ENCODE measurements at regions not wholly inside any gene's neighbourhood (a gene's known extent, or its start where the extent isn't known, plus 50 kb on each side); places are given as distances from the start of the nearest gene placed in this dataset.

GRCh38 chr10:131735577-131735976, 165.2 kb upstream of the PPP2R2D start:
- no peak for DNase-seq
- no peaks in the 10 kb centered on the region for H3K4me1 ChIP-seq (ENCODE audit: control insufficient read depth in 5 of 5, insufficient read depth in 5 of 5, low read length in 5 of 5)
- H3K9me3 ChIP-seq (ENCODE audit: control insufficient read depth in 4 of 4, insufficient read depth in 3 of 4, low read length in 3 of 4), result peaks cover 0 to 15% (median 6%) of the 10 kb centered on the region in 4 donors
- H3K36me3 ChIP-seq (ENCODE audit: control insufficient read depth in 4 of 4, insufficient read depth in 4 of 4, low read length in 4 of 4), result no peaks in the 10 kb centered on the region
- no peak overlapping the region for H3K4me3 ChIP-seq
- TF ChIP-seq CTCF (IDR thresholded peaks at IDR 0.05; ENCODE audit: control extremely low read depth, extremely low read depth), result no peak
- no peak for ATAC-seq (ENCODE audit: insufficient read depth, low FRiP score)
- H3K27ac ChIP-seq (ENCODE audit: low read depth in 1 of 2, low read length in 1 of 2), result no peak overlapping the region
- 85 to 88% methylated on average over 10 of the region's 10 CpGs for WGBS, 2 donors
- no peak overlapping the region for H3K9ac ChIP-seq (ENCODE audit: insufficient read depth in 1 of 2, low read length in 2 of 2)
- no peaks in the 10 kb centered on the region for H3K27me3 ChIP-seq (ENCODE audit: control insufficient read depth in 3 of 3, insufficient read depth in 3 of 3, low read length in 2 of 3)

- Histone ChIP-seq H3K27me3 (ENCODE audit: control insufficient read depth in 3 of 3, insufficient read depth in 3 of 3, low read length in 2 of 3) (no peaks in the 10 kb centered on the region), H3K27ac (ENCODE audit: low read depth in 1 of 2, low read length in 1 of 2) (no peak overlapping the region), H3K4me1 (ENCODE audit: control insufficient read depth in 5 of 5, insufficient read depth in 5 of 5, low read length in 5 of 5) (no peaks in the 10 kb centered on the region), H3K4me3 (no peak overlapping the region), H3K9me3 (ENCODE audit: control insufficient read depth in 4 of 4, insufficient read depth in 3 of 4, low read length in 3 of 4) (peaks cover 0 to 15% (median 6%) of the 10 kb centered on the region in 4 donors), H3K9ac (ENCODE audit: insufficient read depth in 1 of 2, low read length in 2 of 2) (no peak overlapping the region), H3K36me3 (ENCODE audit: control insufficient read depth in 4 of 4, insufficient read depth in 4 of 4, low read length in 4 of 4) (no peaks in the 10 kb centered on the region)
- WGBS, 2 donors, result 86 to 89% methylated on average over 12 of the region's 12 CpGs
- ATAC-seq (ENCODE audit: insufficient read depth, low FRiP score) (no peak), DNase-seq (no peak)
- TF ChIP-seq CTCF (IDR thresholded peaks at IDR 0.05; ENCODE audit: control extremely low read depth, extremely low read depth), result no peak
Observed at GRCh38 chr10:131736321-131736980, 164.4 kb upstream of the PPP2R2D start.

GRCh38 chr10:131737543-131738395, 163.0 kb upstream of the PPP2R2D start:
- no peak for ATAC-seq (ENCODE audit: insufficient read depth, low FRiP score)
- no peak for TF ChIP-seq CTCF (IDR thresholded peaks at IDR 0.05; ENCODE audit: control extremely low read depth, extremely low read depth)
- Histone ChIP-seq H3K9me3 (ENCODE audit: control insufficient read depth in 4 of 4, insufficient read depth in 3 of 4, low read length in 3 of 4) (peaks cover 0 to 7% (median 3%) of the 10 kb centered on the region in 4 donors), H3K4me1 (ENCODE audit: control insufficient read depth in 5 of 5, insufficient read depth in 5 of 5, low read length in 5 of 5) (peaks cover 0 to under 1% (median 0%) of the 10 kb centered on the region in 5 donors), H3K9ac (ENCODE audit: insufficient read depth in 1 of 2, low read length in 2 of 2) (no peak overlapping the region), H3K27me3 (ENCODE audit: control insufficient read depth in 3 of 3, insufficient read depth in 3 of 3, low read length in 2 of 3) (no peaks in the 10 kb centered on the region), H3K27ac (ENCODE audit: low read depth in 1 of 2, low read length in 1 of 2) (no peak overlapping the region), H3K4me3 (no peak overlapping the region), H3K36me3 (ENCODE audit: control insufficient read depth in 4 of 4, insufficient read depth in 4 of 4, low read length in 4 of 4) (no peaks in the 10 kb centered on the region)
- 78 to 87% methylated on average over 18 of the region's 18 CpGs for WGBS, 2 donors
- DNase-seq, result no peak
